ENCODE measurements at regions not wholly inside any gene's neighbourhood (a gene's known extent, or its start where the extent isn't known, plus 50 kb on each side); places are given as distances from the start of the nearest gene placed in this dataset.

GRCh38 chr1:230578616-230579015, 63.7 kb upstream of the COG2 start:
- DNase-seq (ENCODE audit: low read depth, low spot score): no peak
- CTCF ChIA-PET: no interaction called here
- no peak for TF ChIP-seq CTCF (IDR thresholded peaks at IDR 0.05; ENCODE audit: insufficient read depth, low read length, missing control alignments)
- H3K4me3 ChIP-seq (ENCODE audit: low read depth, low read length): no peak overlapping the region
- POLR2A ChIA-PET: no interaction called here

- POLR2A ChIA-PET: no interaction called here
- CTCF ChIA-PET: no interaction called here
- no peak for DNase-seq (ENCODE audit: low read depth, low spot score)
Measured at GRCh38 chr1:230577537-230577936, 64.7 kb upstream of the COG2 start.

GRCh38 chr1:230575886-230576500, 66.3 kb upstream of the COG2 start:
- DNase-seq (ENCODE audit: low read depth, low spot score): no peak
- POLR2A ChIA-PET: no interaction called here
- TF ChIP-seq CTCF (IDR thresholded peaks at IDR 0.05; ENCODE audit: insufficient read depth, low read length, missing control alignments): no peak
- H3K4me3 ChIP-seq (ENCODE audit: low read depth, low read length): no peak overlapping the region
- CTCF ChIA-PET: no interaction called here

More at GRCh38 chr1:230577537-230577936, 64.7 kb upstream of the COG2 start:
- TF ChIP-seq CTCF (IDR thresholded peaks at IDR 0.05; ENCODE audit: insufficient read depth, low read length, missing control alignments): no peak
- H3K4me3 ChIP-seq (ENCODE audit: low read depth, low read length): no peak overlapping the region

- TF ChIP-seq CTCF (IDR thresholded peaks at IDR 0.05; ENCODE audit: insufficient read depth, low read length, missing control alignments): no peak
- ChIA-PET CTCF (interaction anchor here (1.1 kb wide), 1 partner anchor 9 kb away, joined by 3 read pairs; no protein-coding TSS in a partner anchor), POLR2A (no interaction called here)
- no peak for DNase-seq (ENCODE audit: low read depth, low spot score)
- H3K4me3 ChIP-seq (ENCODE audit: low read depth, low read length): no peak overlapping the region
Measured at GRCh38 chr1:230574502-230574901, 67.8 kb upstream of the COG2 start.

GRCh38 chr1:230573658-230574057, 68.6 kb upstream of the COG2 start:
- no peak for DNase-seq (ENCODE audit: low read depth, low spot score)
- ChIA-PET CTCF (no interaction called here), POLR2A (no interaction called here)
- no peak for TF ChIP-seq CTCF (IDR thresholded peaks at IDR 0.05; ENCODE audit: insufficient read depth, low read length, missing control alignments)
- H3K4me3 ChIP-seq (ENCODE audit: low read depth, low read length): no peak overlapping the region

- H3K4me3 ChIP-seq (ENCODE audit: low read depth, low read length): no peak overlapping the region
- no peak for DNase-seq (ENCODE audit: low read depth, low spot score)
- no peak for TF ChIP-seq CTCF (IDR thresholded peaks at IDR 0.05; ENCODE audit: insufficient read depth, low read length, missing control alignments)
- POLR2A ChIA-PET: no interaction called here
- CTCF ChIA-PET: no interaction called here
Measured at GRCh38 chr1:230572121-230573105, 69.9 kb upstream of the COG2 start.

All from AG04449 (cell line).